ENCODE measurements at regions not wholly inside any gene's neighbourhood (a gene's known extent, or its start where the extent isn't known, plus 50 kb on each side); places are given as distances from the start of the nearest gene placed in this dataset.

DNA sequence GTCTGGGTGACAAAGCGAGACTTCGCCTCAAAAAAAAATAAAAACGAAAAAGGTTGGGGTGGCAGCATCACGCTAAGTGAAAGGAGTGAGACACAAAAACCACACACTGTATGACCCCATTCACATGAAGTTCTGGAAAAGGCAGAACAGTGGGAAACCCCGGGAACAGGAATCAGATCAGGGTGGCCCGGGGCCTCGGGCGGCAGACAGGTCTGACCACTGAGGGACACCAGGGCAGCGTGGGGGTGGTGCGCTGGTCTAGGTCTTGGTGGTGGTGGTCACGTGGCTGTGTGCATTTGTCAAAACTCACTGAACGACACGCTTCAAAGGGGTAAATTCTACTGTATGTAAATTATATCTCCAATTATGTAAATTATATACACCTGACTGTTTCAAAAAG, 79.7 kb upstream of the PRR20G start:
- CTCF ChIA-PET: no interaction called here
- no peak for DNase-seq

GRCh38 chr3:127366383-127366782, 78.5 kb upstream of the PRR20G start:
- DNase-seq: no peak
- Mint-ChIP-seq H3K27ac (no peak overlapping the region), H3K4me3 (no peak overlapping the region), H3K9me3 (no peaks in the 10 kb centered on the region), H3K4me1 (no peaks in the 10 kb centered on the region), H3K36me3 (ENCODE audit: low read depth) (no peaks in the 10 kb centered on the region), H3K27me3 (peaks cover 4% of the 10 kb centered on the region)
- CTCF ChIA-PET: interaction anchor here (1.2 kb wide), 1 partner anchor 8 kb away, joined by 3 read pairs; no protein-coding TSS in a partner anchor
- POLR2A ChIA-PET: no interaction called here

More for the DNA sequence above, 79.7 kb upstream of the PRR20G start:
- no peaks in the 10 kb centered on the region for H3K36me3 Mint-ChIP-seq (ENCODE audit: low read depth)
- POLR2A ChIA-PET: no interaction called here
- peaks cover 4% of the 10 kb centered on the region for H3K27me3 Mint-ChIP-seq
- no peaks in the 10 kb centered on the region for H3K9me3 Mint-ChIP-seq
- H3K4me3 Mint-ChIP-seq: no peak overlapping the region
- no peaks in the 10 kb centered on the region for H3K4me1 Mint-ChIP-seq
- no peak overlapping the region for H3K27ac Mint-ChIP-seq

DNA sequence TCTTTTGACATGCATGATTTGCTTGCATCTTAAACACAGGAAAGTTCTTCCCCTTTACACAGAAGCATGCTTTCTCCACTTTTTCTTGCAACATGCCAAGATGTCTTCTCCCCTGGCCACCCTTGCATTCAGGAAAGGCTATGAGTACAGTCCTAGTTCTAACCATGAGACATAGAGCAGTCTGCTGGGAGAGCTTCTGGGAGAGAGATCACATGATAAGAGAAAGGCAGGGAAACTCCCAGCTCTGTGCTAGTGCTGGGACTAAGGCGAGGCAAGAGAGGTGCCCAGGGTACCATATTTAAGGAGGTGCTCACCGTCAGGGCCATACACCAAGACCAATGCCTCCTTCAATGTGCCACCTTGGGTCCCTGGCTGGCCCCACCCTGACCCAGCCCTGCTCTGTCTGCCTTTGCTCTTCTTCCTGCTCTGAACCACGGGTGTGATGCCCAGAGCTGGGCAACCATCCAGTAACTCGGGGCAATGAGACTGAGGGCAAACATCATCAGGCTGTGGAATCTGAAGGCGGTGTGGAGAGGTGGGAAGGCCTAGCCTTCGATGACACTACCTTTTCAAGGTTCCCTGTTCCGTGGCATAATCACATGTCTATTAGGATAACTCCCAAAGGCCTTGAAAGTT, 77.4 kb upstream of the PRR20G start:
- H3K4me3 Mint-ChIP-seq: no peak overlapping the region
- no peaks in the 10 kb centered on the region for H3K4me1 Mint-ChIP-seq
- H3K27ac Mint-ChIP-seq: no peak overlapping the region
- POLR2A ChIA-PET: no interaction called here
- no peak for DNase-seq
- H3K27me3 Mint-ChIP-seq: peaks cover 4% of the 10 kb centered on the region
- H3K9me3 Mint-ChIP-seq: no peaks in the 10 kb centered on the region
- no peaks in the 10 kb centered on the region for H3K36me3 Mint-ChIP-seq (ENCODE audit: low read depth)
- CTCF ChIA-PET: interaction anchor here (1.2 kb wide), 1 partner anchor 9 kb away, joined by 3 read pairs; no protein-coding TSS in a partner anchor

GRCh38 chr3:127363891-127364290, 76.0 kb upstream of the PRR20G start:
- ChIA-PET CTCF (no interaction called here), POLR2A (no interaction called here)
- peaks cover 4% of the 10 kb centered on the region for H3K27me3 Mint-ChIP-seq
- no peaks in the 10 kb centered on the region for H3K9me3 Mint-ChIP-seq
- no peaks in the 10 kb centered on the region for H3K4me1 Mint-ChIP-seq
- H3K36me3 Mint-ChIP-seq (ENCODE audit: low read depth): no peaks in the 10 kb centered on the region
- no peak overlapping the region for H3K27ac Mint-ChIP-seq
- H3K4me3 Mint-ChIP-seq: no peak overlapping the region
- DNase-seq: no peak

- no peaks in the 10 kb centered on the region for H3K9me3 Mint-ChIP-seq
- ChIA-PET POLR2A (no interaction called here), CTCF (no interaction called here)
- no peaks in the 10 kb centered on the region for H3K4me1 Mint-ChIP-seq
- no peak for DNase-seq
- no peaks in the 10 kb centered on the region for H3K36me3 Mint-ChIP-seq (ENCODE audit: low read depth)
- no peak overlapping the region for H3K4me3 Mint-ChIP-seq
- peaks cover 4% of the 10 kb centered on the region for H3K27me3 Mint-ChIP-seq
- H3K27ac Mint-ChIP-seq: no peak overlapping the region
Observed at GRCh38 chr3:127363171-127363570, 75.3 kb upstream of the PRR20G start.

- no peak for DNase-seq
- Mint-ChIP-seq H3K9me3 (peaks cover 9% of the 10 kb centered on the region), H3K36me3 (ENCODE audit: low read depth) (no peaks in the 10 kb centered on the region), H3K27me3 (peaks cover 4% of the 10 kb centered on the region), H3K27ac (no peak overlapping the region), H3K4me3 (no peak overlapping the region), H3K4me1 (no peaks in the 10 kb centered on the region)
- ChIA-PET CTCF (no interaction called here), POLR2A (no interaction called here)
Observed at GRCh38 chr3:127360647-127361046, 72.8 kb upstream of the PRR20G start.

GRCh38 chr3:127358641-127359040, 70.8 kb upstream of the PRR20G start:
- DNase-seq: no peak
- CTCF ChIA-PET: no interaction called here
- Mint-ChIP-seq H3K36me3 (ENCODE audit: low read depth) (no peaks in the 10 kb centered on the region), H3K9me3 (peaks cover 10% of the 10 kb centered on the region), H3K27ac (no peak overlapping the region), H3K27me3 (no peaks in the 10 kb centered on the region), H3K4me3 (no peak overlapping the region), H3K4me1 (no peaks in the 10 kb centered on the region)
- POLR2A ChIA-PET: no interaction called here

DNA sequence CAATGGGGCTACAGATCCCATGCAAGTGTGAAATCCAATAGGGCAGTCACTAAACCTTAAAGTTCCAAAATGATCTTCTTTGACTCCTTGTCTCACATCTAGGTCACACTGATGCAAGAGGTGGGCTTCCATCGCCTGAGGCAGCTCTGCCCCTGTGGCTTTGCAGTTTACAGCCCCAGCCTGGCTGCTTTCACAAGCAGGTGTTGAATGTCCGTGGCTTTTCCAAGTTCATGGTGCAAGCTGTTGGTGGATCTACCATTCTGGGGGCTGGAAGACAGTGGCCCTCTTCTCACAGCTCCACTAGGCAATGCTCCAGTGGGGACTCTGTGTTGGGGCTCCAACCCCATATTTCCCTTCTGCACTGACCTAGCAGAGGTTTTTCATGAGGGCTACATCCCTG, 68.5 kb upstream of the PRR20G start:
- H3K4me1 Mint-ChIP-seq: no peaks in the 10 kb centered on the region
- POLR2A ChIA-PET: no interaction called here
- peaks cover 10% of the 10 kb centered on the region for H3K9me3 Mint-ChIP-seq
- CTCF ChIA-PET: no interaction called here
- H3K27me3 Mint-ChIP-seq: no peaks in the 10 kb centered on the region
- no peaks in the 10 kb centered on the region for H3K36me3 Mint-ChIP-seq (ENCODE audit: low read depth)
- H3K27ac Mint-ChIP-seq: no peak overlapping the region
- no peak for DNase-seq
- no peak overlapping the region for H3K4me3 Mint-ChIP-seq

- Mint-ChIP-seq H3K4me1 (no peaks in the 10 kb centered on the region), H3K9me3 (peaks cover 10% of the 10 kb centered on the region), H3K4me3 (no peak overlapping the region), H3K27me3 (no peaks in the 10 kb centered on the region), H3K27ac (no peak overlapping the region), H3K36me3 (ENCODE audit: low read depth) (no peaks in the 10 kb centered on the region)
- ChIA-PET POLR2A (no interaction called here), CTCF (no interaction called here)
- DNase-seq: no peak
Observed at GRCh38 chr3:127354761-127355160, 66.9 kb upstream of the PRR20G start.

DNA sequence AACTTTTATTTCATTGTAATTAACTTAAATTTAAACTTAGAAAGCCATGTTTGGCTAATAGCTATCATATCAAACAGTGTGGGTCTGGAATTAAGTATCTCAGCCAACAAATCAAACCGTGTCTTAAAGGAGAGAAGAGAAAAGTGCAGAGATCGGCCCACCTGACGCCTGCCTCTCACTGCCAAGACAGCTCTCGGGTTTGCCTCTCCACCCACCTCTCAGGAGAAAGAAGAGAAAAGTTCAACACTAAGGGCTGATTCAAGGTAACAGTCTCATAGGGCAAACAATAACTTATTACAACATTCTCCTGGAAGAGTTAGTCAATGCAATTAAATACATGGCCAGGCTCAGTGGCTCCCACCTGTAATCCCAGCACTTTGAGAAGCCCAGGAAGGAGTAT, 64.8 kb upstream of the PRR20G start:
- H3K36me3 Mint-ChIP-seq (ENCODE audit: low read depth): no peaks in the 10 kb centered on the region
- H3K27ac Mint-ChIP-seq: no peak overlapping the region
- H3K4me3 Mint-ChIP-seq: no peak overlapping the region
- no peaks in the 10 kb centered on the region for H3K27me3 Mint-ChIP-seq
- ChIA-PET CTCF (no interaction called here), POLR2A (no interaction called here)
- peaks cover 9% of the 10 kb centered on the region for H3K9me3 Mint-ChIP-seq
- no peak for DNase-seq
- H3K4me1 Mint-ChIP-seq: no peaks in the 10 kb centered on the region

DNA sequence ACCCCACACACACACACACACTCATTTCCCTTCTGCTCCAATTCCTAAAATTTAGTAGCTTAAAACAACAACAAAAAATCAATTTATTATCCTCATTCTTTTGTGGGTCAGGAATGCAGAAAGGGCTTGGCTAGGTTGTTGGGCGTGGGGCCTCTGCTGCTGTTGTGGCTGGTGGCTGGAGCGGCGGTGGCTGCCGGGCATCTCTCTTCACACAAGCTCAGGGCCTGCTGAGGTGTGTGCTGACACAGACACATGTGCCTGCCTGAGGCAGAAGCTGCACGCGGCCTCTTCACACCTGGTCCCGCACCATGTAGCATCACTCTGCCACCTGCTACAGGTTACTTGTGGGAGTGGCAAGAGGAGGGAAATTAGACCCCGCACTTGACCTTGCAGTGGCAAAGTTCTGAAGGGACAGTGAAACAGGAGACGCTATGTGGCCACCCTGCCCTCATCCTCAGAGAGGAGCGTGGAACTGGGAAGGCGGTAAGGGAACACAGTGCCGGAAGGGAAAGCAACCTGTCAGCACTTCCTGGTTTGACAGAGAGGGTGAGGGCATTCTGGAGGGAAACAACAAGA, 64.0 kb upstream of the PRR20G start:
- H3K27ac Mint-ChIP-seq: no peak overlapping the region
- DNase-seq: no peak
- H3K4me1 Mint-ChIP-seq: no peaks in the 10 kb centered on the region
- H3K9me3 Mint-ChIP-seq: peaks cover 2% of the 10 kb centered on the region
- CTCF ChIA-PET: no interaction called here
- POLR2A ChIA-PET: no interaction called here
- H3K36me3 Mint-ChIP-seq (ENCODE audit: low read depth): no peaks in the 10 kb centered on the region
- no peaks in the 10 kb centered on the region for H3K27me3 Mint-ChIP-seq
- no peak overlapping the region for H3K4me3 Mint-ChIP-seq

- Mint-ChIP-seq H3K4me1 (no peaks in the 10 kb centered on the region), H3K27ac (no peak overlapping the region), H3K27me3 (no peaks in the 10 kb centered on the region), H3K4me3 (no peak overlapping the region), H3K9me3 (peaks cover 2% of the 10 kb centered on the region), H3K36me3 (ENCODE audit: low read depth) (no peaks in the 10 kb centered on the region)
- no peak for DNase-seq
- CTCF ChIA-PET: interaction anchor here (0.6 kb wide), 1 partner anchor 26 kb away, joined by 4 read pairs; no protein-coding TSS in a partner anchor
- POLR2A ChIA-PET: no interaction called here
Observed at GRCh38 chr3:127351321-127351720, 63.5 kb upstream of the PRR20G start.

GRCh38 chr3:127350172-127351050, 62.6 kb upstream of the PRR20G start:
- no peaks in the 10 kb centered on the region for H3K27me3 Mint-ChIP-seq
- H3K4me3 Mint-ChIP-seq: no peak overlapping the region
- H3K27ac Mint-ChIP-seq: no peak overlapping the region
- no peaks in the 10 kb centered on the region for H3K4me1 Mint-ChIP-seq
- DNase-seq: no peak
- H3K9me3 Mint-ChIP-seq: no peaks in the 10 kb centered on the region
- no peaks in the 10 kb centered on the region for H3K36me3 Mint-ChIP-seq (ENCODE audit: low read depth)
- POLR2A ChIA-PET: no interaction called here
- CTCF ChIA-PET: interaction anchor here (0.6 kb wide), 1 partner anchor 27 kb away, joined by 4 read pairs; no protein-coding TSS in a partner anchor

Data from activated CD4-positive, alpha-beta memory T cell treated with anti-CD3 and anti-CD28 coated beads, Interleukin-2, amount 10 ng/mL, durations not matched to agents 7 days and 5 days (primary cell).